Lower lobe of right lung (tissue), 2 donors: ENCODE measurements at regions not wholly inside any gene's neighbourhood (a gene's known extent, or its start where the extent isn't known, plus 50 kb on each side); places are given as distances from the start of the nearest gene placed in this dataset.

Experiments
- ATAC-seq, 2 donors: fragments of 200-7000 bp; cut with Tn5 transposase; one replicate each; pipeline ENCODE4 v1.9.1; 2020 to 2022; ENCODE audit warnings: mild to moderate bottlenecking in 2 of 2, moderate library complexity in 2 of 2
- DNase-seq: peaks from one replicate; pipeline ENCODE4 v3.0.0-alpha.2; 2020
- H3K27ac ChIP-seq: fragments of 200-600 bp; one replicate; pipeline ENCODE4 v1.8.0; 2022
- H3K27me3 ChIP-seq: fragments of 200-600 bp; one replicate; pipeline ENCODE4 v1.8.0; 2022; ENCODE audit warnings: low read depth
- H3K36me3 ChIP-seq: fragments of 200-600 bp; one replicate; pipeline ENCODE4 v1.8.0; 2022; ENCODE audit warnings: mild to moderate bottlenecking
- H3K4me1 ChIP-seq: fragments of 200-600 bp; one replicate; pipeline ENCODE4 v1.8.0; 2022
- H3K4me3 ChIP-seq: fragments of 200-600 bp; one replicate; pipeline ENCODE4 v1.8.0; 2022; ENCODE audit warnings: mild to moderate bottlenecking
- H3K9me3 ChIP-seq: fragments of 200-600 bp; one replicate; pipeline ENCODE4 v1.8.0; 2022
- CTCF ChIP-seq: fragments of 200-600 bp; IDR thresholded peaks from one replicate; pipeline ENCODE4 v1.8.0; 2022; ENCODE audit warnings: antibody characterized with exemption, mild to moderate bottlenecking
- intact Hi-C: fragments of 100-400 bp; cut with DNase I; formaldehyde crosslinking; loops from one replicate; pipeline ENCODE4 v1.11.0; 2022
- donor health status: DM: no; HTN: yes; CAD: no; lungs with severe emphysema.

DNA sequence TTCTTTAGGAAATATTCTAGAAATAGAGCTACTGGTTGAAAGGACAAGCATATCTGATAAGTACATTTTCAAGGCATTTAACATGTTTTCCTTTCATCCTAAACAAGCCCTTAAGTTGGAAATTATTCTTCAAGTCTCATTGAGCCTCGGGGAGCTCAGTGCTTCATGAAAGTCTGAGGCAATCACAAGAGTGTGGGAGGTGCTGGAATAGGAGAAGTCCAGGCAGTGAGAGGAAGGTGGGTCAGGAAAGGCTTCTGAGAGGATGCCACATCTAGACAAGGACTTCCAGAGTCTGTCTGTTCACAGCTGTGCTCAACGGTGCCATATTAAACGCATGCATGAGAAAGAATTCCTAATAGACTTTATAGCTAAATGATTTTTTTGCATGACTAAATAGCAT lies 69.8 kb downstream of the CD83 start:
- ATAC-seq: peak in 1 of 2 donors; percentile 50
- no peak for DNase-seq
- Histone ChIP-seq H3K4me3 (no peak overlapping the region), H3K27me3 (no peaks in the 10 kb centered on the region), H3K36me3 (no peaks in the 10 kb centered on the region), H3K4me1 (no peaks in the 10 kb centered on the region), H3K27ac (no peak overlapping the region), H3K9me3 (no peaks in the 10 kb centered on the region)
- no peak for TF ChIP-seq CTCF
- intact Hi-C loops: no loop called here

GRCh38 chr6:14189074-14189473 lies 71.5 kb downstream of the CD83 start:
- Histone ChIP-seq H3K36me3 (no peaks in the 10 kb centered on the region), H3K27ac (no peak overlapping the region), H3K27me3 (no peaks in the 10 kb centered on the region), H3K4me1 (no peaks in the 10 kb centered on the region), H3K9me3 (no peaks in the 10 kb centered on the region), H3K4me3 (no peak overlapping the region)
- no peak for TF ChIP-seq CTCF
- ATAC-seq: no peak
- DNase-seq: no peak
- intact Hi-C loops: no loop called here

- Histone ChIP-seq H3K27ac (no peak overlapping the region), H3K36me3 (no peaks in the 10 kb centered on the region), H3K4me3 (no peak overlapping the region), H3K9me3 (no peaks in the 10 kb centered on the region), H3K4me1 (no peaks in the 10 kb centered on the region), H3K27me3 (no peaks in the 10 kb centered on the region)
- intact Hi-C loops: no loop called here
- ATAC-seq: no peak
- no peak for DNase-seq
- TF ChIP-seq CTCF: no peak
Measured at GRCh38 chr6:14190191-14190928, 72.8 kb downstream of the CD83 start.

- Histone ChIP-seq H3K27me3 (no peaks in the 10 kb centered on the region), H3K4me1 (no peaks in the 10 kb centered on the region), H3K4me3 (no peak overlapping the region), H3K36me3 (no peaks in the 10 kb centered on the region), H3K27ac (no peak overlapping the region), H3K9me3 (no peaks in the 10 kb centered on the region)
- no peak for TF ChIP-seq CTCF
- DNase-seq: no peak
- intact Hi-C loops: no loop called here
- no peak for ATAC-seq
Measured at GRCh38 chr6:14190929-14191224, 73.3 kb downstream of the CD83 start.

DNA sequence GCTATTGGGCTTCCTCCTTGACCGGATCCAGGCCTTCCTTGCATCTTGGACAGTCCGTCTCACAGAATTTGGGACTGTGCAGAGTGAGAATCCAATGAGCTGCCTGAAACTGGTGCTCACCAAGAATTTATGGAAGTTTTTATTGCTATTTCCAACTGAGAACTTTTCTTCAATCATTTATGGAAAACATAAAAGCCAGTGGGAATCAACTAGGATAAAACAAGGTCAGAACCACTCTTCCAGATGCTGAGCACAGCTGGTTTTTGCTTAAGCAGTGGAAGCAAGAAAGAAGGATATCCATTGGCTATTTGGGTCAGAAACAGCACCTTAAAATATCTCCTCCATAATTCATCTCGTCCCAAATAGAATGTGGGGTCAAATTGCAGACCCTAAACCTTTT lies 74.2 kb downstream of the CD83 start:
- Histone ChIP-seq H3K27me3 (no peaks in the 10 kb centered on the region), H3K9me3 (no peaks in the 10 kb centered on the region), H3K4me1 (no peaks in the 10 kb centered on the region), H3K27ac (no peak overlapping the region), H3K4me3 (no peak overlapping the region), H3K36me3 (no peaks in the 10 kb centered on the region)
- ATAC-seq (no peak), DNase-seq (no peak)
- intact Hi-C loops: no loop called here
- TF ChIP-seq CTCF: no peak
